GM18505 (cell line): ENCODE measurements at regions not wholly inside any gene's neighbourhood (a gene's known extent, or its start where the extent isn't known, plus 50 kb on each side); places are given as distances from the start of the nearest gene placed in this dataset.
"Not testable (repeated sequence)": the region's sequence is repeated elsewhere in the genome, so short reads cannot be mapped to it uniquely, and the experiment has no call there.

Experiments used
- ATAC-seq: cut with Tn5 transposase; IDR thresholded peaks from one replicate; pipeline ENCODE4 v1.9.1; 2021; ENCODE audit not compliant: unreplicated experiment
- POLR2A ChIP-seq: IDR thresholded peaks from 4 replicates; pipeline ENCODE4 v1.6.1; 2011; ENCODE audit warnings: borderline replicate concordance; ENCODE audit not compliant: insufficient read depth, insufficient read length; ENCODE audit errors: extremely low read depth

- TF ChIP-seq POLR2A = no peak
- ATAC-seq = no peak
Observed at GRCh38 chr18:60911504-60911903, 421.7 kb upstream of the CDH20 start.

- ATAC-seq = no peak
- no peak for TF ChIP-seq POLR2A
Observed at GRCh38 chr18:60915160-60915559, 418.1 kb upstream of the CDH20 start.

DNA sequence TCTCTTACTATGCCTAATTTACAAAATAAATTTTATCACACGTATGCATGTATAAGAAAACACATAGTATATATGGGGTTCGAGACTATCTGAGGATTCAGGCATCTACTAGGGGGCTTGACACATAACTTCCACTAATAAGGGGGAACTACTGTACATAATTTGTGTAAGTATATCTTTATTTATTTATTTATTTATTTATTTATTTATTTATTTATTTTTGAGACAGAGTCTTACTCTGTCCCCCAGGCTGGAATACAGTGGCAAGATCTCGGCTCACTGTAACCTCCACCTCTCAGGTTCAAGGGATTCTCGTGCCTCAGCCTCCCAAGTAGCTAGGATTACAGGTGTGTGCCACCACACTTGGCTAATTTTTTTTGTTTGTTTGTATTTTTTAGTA is 414.4 kb upstream of the CDH20 start:
- not testable (repeated sequence) for ATAC-seq

GRCh38 chr18:60925892-60926291 is 407.3 kb upstream of the CDH20 start:
- TF ChIP-seq POLR2A = no peak
- no peak for ATAC-seq

GRCh38 chr18:60929966-60930365 is 403.3 kb upstream of the CDH20 start:
- no peak for TF ChIP-seq POLR2A
- no peak for ATAC-seq

DNA sequence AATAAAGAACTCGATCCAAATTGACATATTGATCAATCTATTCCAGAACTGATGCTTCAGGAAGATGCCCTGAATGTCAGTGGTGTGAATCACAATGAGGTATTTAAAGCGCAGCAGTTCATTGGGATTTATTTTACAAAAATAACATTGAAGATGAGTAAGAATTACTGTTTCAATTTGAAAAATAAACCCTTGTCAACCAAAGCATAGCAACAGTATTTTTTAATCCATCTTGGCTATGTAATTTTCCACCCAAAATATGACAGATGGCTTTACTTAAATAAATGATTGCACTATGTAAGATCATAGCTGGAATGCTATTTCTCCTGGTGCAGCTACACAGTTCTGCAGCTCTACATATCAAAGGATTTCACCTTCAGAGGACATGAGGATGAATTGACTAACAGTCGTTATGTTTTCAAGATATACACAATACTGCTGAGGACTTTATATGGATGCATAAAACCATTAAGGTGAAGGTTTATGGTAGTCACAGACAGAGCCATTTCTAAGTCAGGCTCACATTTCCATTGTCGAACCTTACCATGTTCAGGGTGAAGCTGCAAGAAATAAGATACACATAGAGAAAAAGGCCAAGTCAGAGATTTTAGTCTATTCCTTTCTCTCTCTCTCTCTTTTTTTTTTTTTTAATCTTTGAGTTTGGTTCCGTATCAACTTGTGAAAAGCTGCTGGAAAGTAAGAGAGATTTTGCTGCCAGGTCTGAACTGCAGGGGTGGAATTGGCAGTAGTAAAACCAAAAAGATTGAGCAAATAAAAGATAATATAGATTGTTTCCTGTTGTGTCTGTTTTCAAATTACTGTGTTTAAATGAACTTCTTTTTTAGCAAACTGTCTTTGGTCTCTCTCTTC is 398.0 kb upstream of the CDH20 start:
- no peak for TF ChIP-seq POLR2A
- no peak for ATAC-seq

- no peak for ATAC-seq
Observed at GRCh38 chr18:60936101-60936500, 397.1 kb upstream of the CDH20 start.

DNA sequence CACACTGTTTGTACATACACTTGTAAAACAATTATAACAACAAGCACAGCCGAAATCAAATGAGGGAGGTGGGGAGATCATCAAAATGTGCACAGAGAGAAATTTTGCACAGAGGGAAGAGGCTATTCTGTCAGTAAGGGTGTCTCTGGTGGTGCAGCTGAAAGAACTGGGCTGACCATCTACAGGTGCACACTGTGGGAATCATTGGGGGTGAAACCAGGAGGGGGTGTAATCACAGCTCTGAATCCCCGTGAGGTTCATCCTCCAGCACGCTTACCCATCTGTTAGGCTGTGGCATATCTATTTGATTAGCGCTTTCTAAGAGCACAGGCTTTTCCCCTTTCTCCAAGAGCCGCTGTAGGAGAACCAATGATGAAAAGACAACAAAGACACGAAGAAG is 389.9 kb upstream of the CDH20 start:
- no peak for TF ChIP-seq POLR2A
- ATAC-seq = no peak

More at GRCh38 chr18:60936101-60936500, 397.1 kb upstream of the CDH20 start:
- TF ChIP-seq POLR2A = no peak

DNA sequence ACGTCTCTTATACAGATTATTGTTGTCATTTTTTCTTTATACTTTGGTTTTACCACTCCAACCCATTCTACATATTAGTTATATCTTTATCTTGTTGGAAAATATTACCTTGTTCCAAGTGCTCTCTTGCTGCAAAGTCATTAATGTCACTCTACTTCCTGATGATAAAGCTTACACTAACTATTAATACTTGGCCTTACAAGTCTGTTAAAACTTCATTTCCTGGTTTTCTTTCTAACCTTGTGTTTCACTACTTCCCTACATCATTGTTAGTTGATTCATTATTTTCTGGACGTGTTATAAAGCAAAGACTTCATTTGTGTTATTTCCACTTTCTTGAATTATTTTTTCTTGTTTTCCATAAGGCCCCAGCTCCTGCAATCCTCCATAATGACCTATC is 382.6 kb upstream of the CDH20 start:
- no peak for ATAC-seq
- no peak for TF ChIP-seq POLR2A

GRCh38 chr18:60951091-60951490 is 382.1 kb upstream of the CDH20 start:
- TF ChIP-seq POLR2A = no peak
- ATAC-seq = no peak

- no peak for TF ChIP-seq POLR2A
- ATAC-seq = no peak
Observed at GRCh38 chr18:60962625-60963024, 370.6 kb upstream of the CDH20 start.

DNA sequence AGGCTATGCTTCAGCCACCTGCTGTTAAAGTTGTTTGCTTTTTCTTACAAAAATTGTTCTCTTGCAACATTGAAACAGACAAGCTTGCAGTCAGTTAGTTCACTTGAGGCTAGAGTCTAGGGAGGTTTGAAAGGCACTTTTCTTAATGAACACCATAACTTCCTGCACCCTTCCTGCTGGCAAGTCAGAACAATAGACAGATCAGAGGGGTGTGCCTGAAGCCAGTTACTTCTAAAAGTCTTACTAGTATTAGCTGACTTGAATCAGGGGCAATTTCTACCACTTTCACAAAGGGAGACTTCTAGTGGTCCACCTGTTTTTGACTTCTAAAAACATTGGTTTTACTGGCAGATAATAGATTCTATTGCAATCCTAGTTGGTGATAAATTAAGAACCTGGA is 367.4 kb upstream of the CDH20 start:
- no peak for TF ChIP-seq POLR2A
- ATAC-seq = no peak

DNA sequence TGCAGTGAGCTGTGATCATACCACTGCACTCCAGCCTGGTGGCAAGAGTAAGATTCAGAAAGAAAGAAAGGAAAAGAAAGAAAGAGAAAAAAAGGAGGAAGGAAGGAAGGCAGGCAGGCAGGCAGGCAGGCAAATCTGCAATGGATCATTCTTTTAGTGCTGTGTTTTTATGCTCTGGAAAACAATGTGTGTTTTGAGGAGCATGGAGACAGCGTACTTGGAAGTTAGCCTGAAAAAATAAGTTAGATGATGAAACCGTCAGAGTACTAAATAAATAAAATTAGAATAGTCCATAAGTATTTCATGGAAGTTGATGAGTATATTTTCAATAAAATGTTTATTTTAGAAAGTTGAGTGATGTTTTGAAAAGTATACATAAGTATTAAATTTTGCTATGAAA is 366.4 kb upstream of the CDH20 start:
- ATAC-seq = no peak
- TF ChIP-seq POLR2A = no peak

DNA sequence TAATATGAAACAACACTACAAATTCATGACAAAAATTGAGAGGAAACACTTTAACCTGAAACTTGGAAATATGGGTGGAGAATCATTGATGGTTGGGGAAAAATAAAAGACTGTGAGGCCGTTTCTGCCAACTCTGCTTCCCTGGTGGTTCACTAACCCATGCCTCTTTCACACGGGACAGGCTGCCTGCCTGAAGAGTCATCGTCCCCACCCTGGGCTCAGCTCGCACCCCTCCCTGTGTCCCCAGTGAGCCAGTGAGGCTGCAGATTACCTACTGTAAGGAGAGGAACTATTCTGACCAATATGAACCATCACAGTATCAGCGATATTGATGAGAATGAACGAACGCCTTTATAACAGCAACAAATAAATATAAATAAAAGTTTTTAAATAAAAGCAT is 357.8 kb upstream of the CDH20 start:
- ATAC-seq = no peak
- TF ChIP-seq POLR2A = no peak

GRCh38 chr18:60976976-60977375 is 356.3 kb upstream of the CDH20 start:
- TF ChIP-seq POLR2A = no peak

More at GRCh38 chr18:60976976-60977375, 356.3 kb upstream of the CDH20 start:
- ATAC-seq = no peak
